ENCODE measurements at regions not wholly inside any gene's neighbourhood (a gene's known extent, or its start where the extent isn't known, plus 50 kb on each side); places are given as distances from the start of the nearest gene placed in this dataset.
"Not testable (repeated sequence)": the region's sequence is repeated elsewhere in the genome, so short reads cannot be mapped to it uniquely, and the experiment has no call there.

- DNase-seq: no peak
Observed at GRCh38 chr2:4140281-4140970, 437.1 kb downstream of the DCDC2C start.

- no peak for DNase-seq
Observed at GRCh38 chr2:4144731-4145130, 441.4 kb downstream of the DCDC2C start.

GRCh38 chr2:4151521-4151920 is 448.1 kb downstream of the DCDC2C start:
- DNase-seq: no peak

GRCh38 chr2:4152051-4152450 is 448.7 kb downstream of the DCDC2C start:
- DNase-seq: no peak

- no peak for DNase-seq
Observed at GRCh38 chr2:4168834-4169233, 465.5 kb downstream of the DCDC2C start.

GRCh38 chr2:4174796-4175195 is 471.4 kb downstream of the DCDC2C start:
- no peak for DNase-seq

- DNase-seq: no peak
Observed at GRCh38 chr2:4175343-4175742, 472.0 kb downstream of the DCDC2C start.

- DNase-seq: no peak
Observed at GRCh38 chr2:4180631-4181030, 477.3 kb downstream of the DCDC2C start.

- DNase-seq: no peak
Observed at GRCh38 chr2:4181062-4181461, 477.7 kb downstream of the DCDC2C start.

- DNase-seq: no peak
Observed at GRCh38 chr2:4188561-4188960, 485.2 kb downstream of the DCDC2C start.

GRCh38 chr2:4190548-4190947 is 487.2 kb downstream of the DCDC2C start:
- no peak for DNase-seq

GRCh38 chr2:4192119-4192518 is 488.7 kb downstream of the DCDC2C start:
- no peak for DNase-seq

- no peak for DNase-seq
Observed at GRCh38 chr2:4214444-4215205, 511.2 kb downstream of the DCDC2C start.

GRCh38 chr2:4217737-4218136 is 514.4 kb downstream of the DCDC2C start:
- DNase-seq: no peak

GRCh38 chr2:4219101-4219500 is 515.7 kb downstream of the DCDC2C start:
- DNase-seq: no peak

GRCh38 chr2:4219571-4219970 is 516.2 kb downstream of the DCDC2C start:
- DNase-seq: no peak

GRCh38 chr2:4221434-4221833 is 518.1 kb downstream of the DCDC2C start:
- DNase-seq: no peak

GRCh38 chr2:4221845-4222244 is 518.5 kb downstream of the DCDC2C start:
- no peak for DNase-seq

GRCh38 chr2:4244422-4244821 is 541.0 kb downstream of the DCDC2C start:
- DNase-seq: not testable (repeated sequence)

- no peak for DNase-seq
Observed at GRCh38 chr2:4246364-4247131, 543.2 kb downstream of the DCDC2C start.

GRCh38 chr2:4247791-4248190 is 544.4 kb downstream of the DCDC2C start:
- no peak for DNase-seq

- no peak for DNase-seq
Observed at GRCh38 chr2:4255491-4255890, 552.1 kb downstream of the DCDC2C start.

- no peak for DNase-seq
Observed at GRCh38 chr2:4256351-4256750, 553.0 kb downstream of the DCDC2C start.

GRCh38 chr2:4258563-4258962 is 555.2 kb downstream of the DCDC2C start:
- DNase-seq: no peak

Measured in right forelimb (tissue), 1 donor.